SK-N-SH treated with all-trans-retinoic acid at 6 μM for 48 hours (cell line): ENCODE measurements at regions not wholly inside any gene's neighbourhood (a gene's known extent, or its start where the extent isn't known, plus 50 kb on each side); places are given as distances from the start of the nearest gene placed in this dataset.

Experiments used
- ARNTL ChIP-seq: fragments of 450-650 bp; formaldehyde crosslinking; IDR thresholded peaks from 2 replicates; pipeline ENCODE4 v1.5.0; 2020; ENCODE audit warnings: low read depth, mild to moderate bottlenecking, moderate library complexity, borderline replicate concordance
- CREB5 ChIP-seq: fragments of 250-450 bp; sonication (Bioruptor Pico); IDR thresholded peaks from 2 replicates; pipeline ENCODE4 v1.5.1; 2020; ENCODE audit warnings: low read depth, mild to moderate bottlenecking, moderate library complexity
- CSRNP3 ChIP-seq: fragments of 250-450 bp; sonication (Bioruptor Pico); IDR thresholded peaks from 2 replicates; pipeline ENCODE4 v1.5.1; 2021; ENCODE audit warnings: mild to moderate bottlenecking, moderate library complexity
- GLIS3 ChIP-seq: fragments of 250-450 bp; sonication (Bioruptor Pico); IDR thresholded peaks from 2 replicates; pipeline ENCODE4 v1.5.0; 2020; ENCODE audit warnings: mild to moderate bottlenecking, moderate library complexity
- OSR1 ChIP-seq: fragments of 250-450 bp; sonication (Bioruptor Pico); IDR thresholded peaks from 2 replicates; pipeline ENCODE4 v1.8.0; 2022; ENCODE audit warnings: moderate library complexity, mild to moderate bottlenecking, inconsistent platforms
- PATZ1 ChIP-seq: fragments of 250-450 bp; sonication (Bioruptor Pico); IDR thresholded peaks from 2 replicates; pipeline ENCODE4 v1.8.0; 2020; ENCODE audit warnings: mild to moderate bottlenecking, moderate library complexity, borderline replicate concordance
- POU6F1 ChIP-seq: fragments of 250-450 bp; sonication (Bioruptor Pico); IDR thresholded peaks from 2 replicates; pipeline ENCODE4 v1.8.0; 2021; ENCODE audit warnings: low read depth, mild to moderate bottlenecking, moderate library complexity, borderline replicate concordance
- RARB ChIP-seq: fragments of 250-450 bp; sonication (Bioruptor Pico); IDR thresholded peaks from 2 replicates; pipeline ENCODE4 v1.8.0; 2021; ENCODE audit warnings: mild to moderate bottlenecking, moderate library complexity
- TCF4 ChIP-seq: fragments of 250-450 bp; sonication (Bioruptor Pico); IDR thresholded peaks from 2 replicates; pipeline ENCODE4 v1.8.0; 2021; ENCODE audit warnings: mild to moderate bottlenecking, moderate library complexity, borderline replicate concordance
- ZFP3 ChIP-seq: fragments of 250-450 bp; sonication (Bioruptor Pico); IDR thresholded peaks from 2 replicates; pipeline ENCODE4 v1.5.0; 2020; ENCODE audit warnings: mild to moderate bottlenecking, moderate library complexity
- ZFP30 ChIP-seq: fragments of 450-650 bp; formaldehyde crosslinking; IDR thresholded peaks from 2 replicates; pipeline ENCODE4 v1.5.0; 2022; ENCODE audit warnings: mild to moderate bottlenecking, moderate library complexity

GRCh38 chr9:103323699-103324098 is 328.6 kb downstream of the CYLC2 start:
- no peak for TF ChIP-seq POU6F1 (CRISPR knock-in tag)
- no peak for TF ChIP-seq CSRNP3 (CRISPR knock-in tag)
- no peak for TF ChIP-seq TCF4 (CRISPR knock-in tag)
- no peak for TF ChIP-seq ARNTL (CRISPR knock-in tag)
- TF ChIP-seq OSR1 (CRISPR knock-in tag): no peak
- no peak for TF ChIP-seq RARB (CRISPR knock-in tag)
- no peak for TF ChIP-seq ZFP3 (CRISPR knock-in tag)
- TF ChIP-seq CREB5: no peak
- no peak for TF ChIP-seq GLIS3 (CRISPR knock-in tag)
- no peak for TF ChIP-seq PATZ1 (CRISPR knock-in tag)
- TF ChIP-seq ZFP30: no peak
